ENCODE measurements at regions not wholly inside any gene's neighbourhood (a gene's known extent, or its start where the extent isn't known, plus 50 kb on each side); places are given as distances from the start of the nearest gene placed in this dataset.
A peak's percentile ranks its signal among the peaks of the same experiment; 100 is the strongest.
"Not testable (repeated sequence)": the region's sequence is repeated elsewhere in the genome, so short reads cannot be mapped to it uniquely, and the experiment has no call there.

DNA sequence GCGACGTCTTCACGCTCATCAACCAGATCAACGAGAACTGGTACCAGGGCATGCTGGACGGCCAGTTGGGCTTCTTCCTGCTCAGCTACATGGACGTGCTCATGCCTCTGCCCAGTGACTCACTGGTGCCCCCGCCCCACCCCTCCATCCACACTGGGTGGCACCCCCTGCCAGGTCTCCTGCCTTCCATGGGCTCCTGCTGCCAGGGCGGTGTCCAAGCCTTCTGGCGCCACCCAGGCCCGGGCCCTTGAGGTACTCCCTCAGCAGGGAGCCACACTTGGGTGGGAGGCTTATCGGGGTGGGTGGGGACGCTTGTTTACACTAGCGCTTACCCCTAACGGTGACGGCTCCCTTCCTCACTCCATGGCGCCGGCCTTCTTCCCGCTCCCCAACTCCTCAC is 148.2 kb downstream of the GOSR1 start:
- not testable (repeated sequence) for DNase-seq

DNA sequence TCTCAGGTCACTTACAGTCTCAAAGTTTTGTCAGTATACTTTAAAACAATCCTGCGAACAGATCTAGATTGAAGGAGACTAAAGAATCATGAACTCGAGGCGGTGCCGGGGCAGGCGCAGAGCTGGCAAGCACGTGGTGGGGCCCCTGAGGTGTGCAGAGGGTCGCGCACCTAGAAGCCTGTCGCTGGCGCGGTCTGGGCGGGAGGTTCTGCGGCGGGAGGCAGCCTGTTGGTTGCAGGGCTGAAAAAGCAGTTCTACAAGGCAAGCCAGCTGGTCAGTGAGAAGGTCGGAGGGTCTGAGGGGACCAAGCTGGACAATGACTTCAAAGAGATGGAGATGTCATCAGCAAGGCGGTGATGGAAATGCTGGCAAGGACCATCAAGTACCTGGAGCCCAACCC is 147.0 kb downstream of the GOSR1 start:
- DNase-seq, result not testable (repeated sequence)

DNA sequence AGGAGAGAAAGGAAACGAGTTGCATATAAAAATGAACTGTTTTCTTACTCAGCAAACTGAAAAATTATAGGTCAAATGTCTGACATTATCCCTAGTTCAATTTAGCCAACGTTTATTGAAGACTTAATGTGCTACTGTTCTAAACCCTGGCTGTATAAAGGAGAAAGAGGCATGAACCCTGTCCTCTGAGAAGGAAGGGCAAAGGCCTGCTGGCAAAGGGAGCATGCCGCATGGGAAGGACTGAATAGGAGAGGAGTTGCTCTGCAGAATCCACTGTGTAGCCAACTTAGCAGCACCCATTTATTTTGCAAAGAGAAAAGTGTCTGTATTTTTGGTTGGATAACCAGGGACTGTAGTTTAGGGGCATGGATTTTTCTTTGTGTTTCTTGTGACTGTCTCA is 132.5 kb downstream of the GOSR1 start:
- not testable (repeated sequence) for DNase-seq

DNA sequence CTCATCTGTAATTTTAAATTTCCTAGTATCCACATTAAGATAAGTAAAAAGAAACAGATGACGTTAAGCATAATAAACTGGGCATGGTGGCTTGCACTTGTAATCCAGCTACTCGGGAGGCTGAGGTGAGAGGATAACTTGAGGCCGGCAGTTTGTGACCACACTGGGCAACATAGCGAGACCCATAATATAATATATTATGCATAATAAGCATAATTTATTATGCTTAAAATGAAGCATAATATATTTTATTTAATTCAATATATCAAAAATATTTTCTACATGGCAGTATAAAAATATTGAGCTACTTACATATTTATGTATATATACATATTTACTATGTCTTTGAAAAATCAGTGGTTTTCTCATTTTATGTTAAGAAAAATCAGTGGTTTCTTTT is 128.3 kb downstream of the GOSR1 start:
- DNase-seq, result no peak

DNA sequence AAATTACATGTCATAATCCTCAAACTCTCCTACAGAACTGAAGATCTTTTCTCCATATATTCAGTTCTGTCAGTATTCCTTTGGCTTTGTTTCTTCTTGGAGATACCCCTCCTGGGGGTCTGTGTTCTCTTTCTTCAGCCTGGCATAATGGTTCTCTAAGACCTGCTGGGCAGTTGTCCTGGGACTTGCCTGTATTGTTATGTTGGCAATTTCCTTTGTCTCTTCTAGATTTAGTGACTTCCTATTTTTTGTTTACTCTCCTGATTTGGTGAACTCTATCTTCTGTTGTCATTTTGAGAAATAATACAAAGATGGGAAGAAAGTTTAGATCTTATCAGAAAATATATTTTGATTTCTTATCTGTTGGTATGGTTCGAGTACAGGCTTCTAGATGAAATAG is 127.8 kb downstream of the GOSR1 start:
- DNase-seq, result no peak

DNA sequence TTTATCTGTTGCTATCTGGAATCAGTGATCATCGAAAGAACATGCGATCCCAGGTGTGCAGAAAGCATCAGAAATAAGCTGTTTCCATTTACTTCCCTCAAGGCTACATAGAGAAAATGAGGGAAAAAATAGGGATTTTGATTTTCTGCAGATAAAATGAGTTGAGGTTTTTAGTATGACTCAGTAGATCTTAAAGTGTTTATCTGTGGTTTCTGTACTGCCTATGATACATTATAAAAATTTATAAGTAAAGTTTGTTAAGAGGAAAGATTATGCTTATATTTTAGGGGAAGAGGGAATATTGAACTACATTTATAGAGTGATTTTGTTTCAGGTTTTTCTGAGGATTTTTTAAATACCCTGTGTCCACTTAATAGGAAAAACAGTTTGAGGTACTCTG is 125.2 kb downstream of the GOSR1 start:
- not testable (repeated sequence) for DNase-seq

DNA sequence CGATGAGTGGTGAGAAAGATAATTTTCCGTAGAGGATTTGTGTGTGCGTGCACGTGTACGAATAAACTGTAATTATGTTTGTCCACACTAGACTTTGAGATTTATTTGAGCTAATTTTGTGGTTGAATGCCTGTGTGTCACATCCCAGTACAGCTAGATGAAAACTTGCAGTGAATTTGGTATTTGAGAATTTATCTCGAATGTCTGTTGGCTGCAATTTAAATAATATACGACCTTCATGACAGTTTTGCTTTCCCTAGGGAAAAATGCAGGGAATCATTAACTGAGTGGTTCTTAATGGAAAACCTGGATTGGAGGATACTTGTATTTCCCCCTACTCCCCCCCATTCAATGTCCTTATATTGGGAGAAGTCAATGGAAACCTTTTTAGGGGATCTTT is 124.8 kb downstream of the GOSR1 start:
- DNase-seq, result peak; percentile 14

DNA sequence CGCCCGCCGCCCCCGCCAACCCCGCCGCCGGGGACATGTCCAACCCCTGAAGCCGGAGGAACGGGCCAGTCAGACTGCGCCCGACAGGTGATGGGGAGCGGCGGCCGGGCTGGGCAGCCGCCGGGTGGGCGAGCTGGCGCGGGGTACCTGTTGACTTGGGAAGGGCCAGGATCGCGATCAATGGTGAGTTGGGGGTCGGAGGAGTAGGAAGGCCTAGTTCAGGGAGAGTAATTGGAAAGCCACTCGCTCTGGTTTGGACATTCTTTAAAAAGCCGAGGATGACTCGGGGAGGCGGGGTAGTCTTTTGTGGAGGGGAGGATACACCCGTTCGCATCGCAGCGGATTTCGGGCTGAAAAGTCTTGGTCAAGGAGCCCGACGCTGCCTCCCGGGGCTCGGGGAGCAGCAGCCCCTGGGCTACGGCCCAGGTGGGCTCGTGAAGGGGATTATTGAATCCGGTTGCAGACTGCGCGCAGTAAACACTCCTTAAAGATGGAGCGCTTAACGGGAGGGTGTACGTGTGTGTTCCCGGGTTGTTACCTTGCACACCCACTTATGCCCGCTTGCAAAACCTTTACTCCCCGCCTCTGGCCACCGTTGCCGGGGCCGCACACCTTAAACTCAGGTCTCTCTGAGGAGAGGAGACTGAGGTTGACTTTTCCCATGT is 123.8 kb downstream of the GOSR1 start:
- peak; percentile 10 for DNase-seq

DNA sequence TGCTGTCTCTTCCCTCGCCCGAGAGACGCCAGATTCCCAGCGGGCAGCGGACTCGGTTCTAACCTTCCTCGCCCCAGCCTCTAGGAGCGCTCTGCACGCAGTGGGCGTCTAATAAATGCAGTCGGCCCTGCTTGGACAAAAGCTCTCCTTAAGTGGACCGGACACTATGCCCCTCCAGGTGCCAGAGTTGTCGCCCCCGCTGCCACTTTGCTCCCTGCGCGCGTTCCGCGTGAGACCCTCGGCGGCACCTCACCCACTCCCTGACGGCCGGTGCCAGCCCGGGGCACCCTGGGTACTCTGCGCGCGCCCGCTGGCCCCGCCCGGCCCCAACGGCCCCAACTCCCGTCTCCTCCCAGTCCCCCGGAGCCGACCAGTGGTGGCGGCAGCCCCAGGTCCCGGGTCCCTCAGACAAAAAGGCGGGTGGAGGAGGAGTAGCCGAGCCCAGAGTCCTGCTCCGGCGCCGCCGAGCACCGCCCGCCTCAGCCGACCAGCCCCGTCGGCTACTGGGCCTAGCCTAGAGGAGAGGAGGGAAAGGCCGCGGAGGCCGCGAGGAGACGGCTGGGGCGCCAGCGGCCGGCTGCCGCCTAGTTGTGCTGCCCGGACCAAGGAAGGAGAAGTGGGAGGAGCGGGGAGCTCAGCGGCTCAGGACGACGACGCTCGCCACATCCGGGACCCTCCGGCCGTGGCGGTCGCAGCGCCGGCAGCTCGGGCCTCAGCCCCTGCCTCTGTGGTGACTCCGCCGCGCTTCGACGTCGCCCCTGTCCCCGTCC is 123.0 kb downstream of the GOSR1 start:
- DNase-seq, result peak; percentile 68

DNA sequence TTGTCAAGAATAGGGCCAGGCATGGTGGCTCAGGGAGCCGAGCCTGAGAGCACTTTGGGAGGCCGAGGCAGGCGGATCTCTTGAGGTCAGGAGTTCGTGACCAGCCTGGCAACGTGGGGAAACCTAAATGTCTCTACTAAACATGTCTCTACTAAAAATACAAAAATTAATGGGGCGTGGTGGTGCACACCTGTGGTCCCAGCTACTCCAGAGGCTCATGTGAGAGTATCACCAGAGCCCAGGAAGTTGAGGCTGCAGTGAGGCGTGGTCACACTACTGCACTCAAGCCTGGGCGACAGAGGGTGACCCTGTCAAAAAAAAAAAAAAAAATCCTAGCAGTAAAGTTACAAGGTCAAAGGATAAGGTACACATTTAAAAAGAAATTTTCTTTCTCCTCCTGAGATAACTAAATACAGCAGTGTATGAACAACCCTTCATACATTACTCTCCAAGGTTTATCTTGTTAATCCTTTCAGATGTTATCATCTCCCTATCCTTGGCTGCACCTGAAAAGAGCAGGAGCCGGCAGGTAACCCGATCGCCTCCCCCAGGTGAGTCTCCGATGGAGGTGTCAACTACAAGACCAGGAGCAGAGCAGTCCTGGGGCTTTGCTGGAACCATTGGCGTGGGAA is 122.3 kb downstream of the GOSR1 start:
- no peak for DNase-seq

DNA sequence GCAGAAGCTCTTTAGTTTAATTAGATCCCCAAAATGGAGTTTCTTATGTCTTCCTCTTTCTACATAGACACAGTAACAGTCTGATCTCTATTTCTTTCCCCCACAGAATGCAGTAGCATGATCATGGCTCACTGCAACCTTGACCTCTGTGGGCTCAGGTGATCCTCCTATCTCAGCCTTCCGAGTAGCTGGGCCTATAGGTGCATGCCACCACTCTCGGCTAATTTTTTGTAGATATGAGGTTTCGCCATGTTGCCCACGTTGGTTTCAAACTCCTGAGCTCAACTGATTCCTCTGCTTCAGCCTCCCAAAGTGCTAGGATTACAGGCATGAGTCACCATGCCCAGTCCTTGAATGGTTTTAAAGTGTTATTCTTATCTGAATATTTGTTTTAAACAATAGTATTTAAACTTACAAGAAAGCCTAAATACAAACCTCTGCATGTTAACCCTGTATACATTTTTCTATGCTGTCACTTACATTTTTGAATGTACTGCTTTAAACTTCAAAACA is 120.6 kb downstream of the GOSR1 start:
- no peak for DNase-seq

DNA sequence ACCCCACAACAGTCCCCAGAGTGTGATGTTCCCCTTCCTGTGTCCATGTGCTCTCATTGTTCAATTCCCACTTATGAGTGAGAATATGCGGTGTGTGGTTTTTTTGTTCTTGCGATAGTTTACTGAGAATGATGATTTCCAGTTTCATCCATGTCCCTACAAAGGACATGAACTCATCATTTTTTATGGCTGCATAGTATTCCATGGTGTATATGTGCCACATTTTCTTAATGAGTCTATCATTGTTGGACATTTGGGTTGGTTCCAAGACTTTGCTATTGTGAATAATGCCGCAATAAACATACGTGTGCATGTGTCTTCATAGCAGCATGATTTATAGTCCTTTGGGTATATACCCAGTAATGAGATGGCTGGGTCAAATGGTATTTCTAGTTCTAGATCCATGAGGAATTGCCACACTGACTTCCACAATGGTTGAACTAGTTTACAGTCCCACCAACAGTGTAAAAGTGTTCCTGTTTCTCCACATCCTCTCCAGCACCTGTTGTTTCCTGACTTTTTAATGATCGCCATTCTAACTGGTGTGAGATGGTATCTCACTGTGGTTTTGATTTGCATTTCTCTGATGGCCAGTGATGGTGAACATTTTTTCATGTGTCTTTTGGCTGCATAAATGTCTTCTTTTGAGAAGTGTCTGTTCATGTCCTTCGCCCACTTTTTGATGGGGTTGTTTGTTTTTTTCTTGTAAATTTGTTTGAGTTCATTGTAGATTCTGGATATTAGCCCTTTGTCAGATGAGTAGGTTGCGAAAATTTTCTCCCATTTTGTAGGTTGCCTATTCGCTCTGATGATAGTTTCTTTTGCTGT is 120.0 kb downstream of the GOSR1 start:
- not testable (repeated sequence) for DNase-seq

DNA sequence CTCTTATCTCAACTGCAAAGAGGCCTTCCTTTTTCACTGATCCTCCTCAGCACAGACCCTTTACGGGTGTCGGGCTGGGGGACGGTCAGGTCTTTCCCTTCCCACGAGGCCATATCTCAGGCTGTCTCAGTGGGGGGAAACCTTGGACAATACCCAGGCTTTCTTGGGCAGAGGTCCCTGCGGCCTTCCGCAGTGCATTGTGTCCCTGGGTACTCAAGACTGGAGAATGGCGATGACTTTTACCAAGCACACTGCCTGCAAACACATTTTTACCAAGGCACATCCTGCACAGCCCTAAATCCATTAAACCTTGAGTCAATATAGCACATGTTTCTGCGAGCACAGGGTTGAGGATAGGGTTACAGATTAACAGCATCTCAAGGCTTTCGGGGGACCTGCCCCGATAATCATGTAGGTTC is 117.8 kb downstream of the GOSR1 start:
- not testable (repeated sequence) for DNase-seq

DNA sequence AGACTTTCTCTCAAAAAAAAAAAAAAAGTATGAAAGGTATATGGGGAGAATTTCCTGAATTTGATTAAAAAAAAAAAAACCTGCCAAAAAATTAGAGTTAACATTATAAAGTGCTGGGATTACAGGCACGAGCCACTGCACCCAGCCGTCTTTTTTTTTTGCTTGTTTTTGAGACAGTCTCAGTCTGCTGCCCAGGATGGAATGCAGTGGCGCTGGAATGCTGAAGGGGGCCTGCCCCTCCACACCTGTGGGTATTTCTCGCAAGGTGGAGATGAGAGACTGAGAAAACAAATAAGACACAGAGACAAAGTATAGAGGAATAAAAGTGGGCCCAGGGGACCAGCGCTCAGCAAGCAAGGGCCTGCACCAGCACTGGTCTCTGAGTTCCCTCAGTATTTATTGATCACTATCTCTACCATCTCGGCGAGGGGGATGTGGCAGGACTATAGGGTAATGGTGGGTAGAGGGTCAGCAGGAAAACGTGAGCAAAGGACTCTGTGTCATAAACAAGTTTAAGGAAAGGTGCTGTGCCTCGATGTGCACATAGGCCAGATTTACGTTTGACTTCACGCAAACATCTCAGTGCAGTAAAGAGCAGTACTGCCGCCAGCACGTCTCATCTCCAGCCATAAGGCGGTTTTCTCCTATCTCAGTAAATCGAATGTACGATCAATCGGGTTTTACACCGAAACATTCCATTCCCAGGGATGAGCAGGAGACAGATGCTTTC is 117.2 kb downstream of the GOSR1 start:
- no peak for DNase-seq

DNA sequence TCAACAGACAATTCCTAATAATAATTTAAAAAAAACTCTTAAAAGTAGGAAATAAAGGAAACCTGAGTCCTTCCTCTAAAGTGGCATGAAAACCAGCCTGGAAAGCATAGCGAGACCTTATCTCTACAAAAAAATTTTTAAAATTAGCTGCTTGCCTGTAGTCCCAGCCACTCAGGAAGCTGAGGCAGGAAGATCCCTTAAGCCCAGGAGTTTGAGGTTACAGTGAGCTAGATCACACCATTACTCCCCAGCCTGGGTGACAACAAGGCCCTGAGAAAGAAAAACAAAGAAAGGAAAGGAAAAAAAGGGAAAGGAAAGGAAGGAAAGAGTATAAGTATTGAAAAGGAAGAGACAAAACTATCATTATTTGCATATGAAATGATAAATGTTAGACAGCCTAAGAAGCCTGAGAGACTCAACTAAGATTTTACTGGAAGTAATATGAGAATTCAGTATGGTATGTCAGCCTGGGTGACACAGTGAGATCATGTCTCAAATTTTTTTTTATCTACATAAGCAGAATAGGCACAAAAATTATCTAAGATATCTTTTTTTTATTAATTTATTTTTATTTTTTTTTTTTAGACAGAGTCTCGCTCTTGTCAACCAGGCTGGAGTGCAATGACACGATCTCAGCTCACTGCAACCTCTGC is 113.0 kb downstream of the GOSR1 start:
- DNase-seq, result peak; percentile 13

DNA sequence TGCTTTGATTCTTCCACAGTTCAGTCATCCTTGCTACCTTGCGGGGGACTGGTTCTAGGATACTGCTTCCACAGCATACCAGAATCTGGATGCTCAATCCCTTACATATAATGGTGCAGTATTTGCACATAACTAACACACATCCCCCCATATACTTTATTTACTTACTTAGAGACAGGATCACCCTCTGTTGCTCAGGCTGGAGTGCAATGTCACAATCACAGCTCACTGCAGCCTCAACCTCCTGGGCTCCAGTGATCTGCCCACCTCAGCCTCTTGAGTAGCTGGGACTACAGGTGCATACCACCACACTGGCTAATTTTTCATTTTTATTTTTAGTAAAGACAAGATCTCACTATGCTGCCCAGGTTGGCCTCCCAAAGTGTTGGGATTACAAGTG is 112.2 kb downstream of the GOSR1 start:
- no peak for DNase-seq

DNA sequence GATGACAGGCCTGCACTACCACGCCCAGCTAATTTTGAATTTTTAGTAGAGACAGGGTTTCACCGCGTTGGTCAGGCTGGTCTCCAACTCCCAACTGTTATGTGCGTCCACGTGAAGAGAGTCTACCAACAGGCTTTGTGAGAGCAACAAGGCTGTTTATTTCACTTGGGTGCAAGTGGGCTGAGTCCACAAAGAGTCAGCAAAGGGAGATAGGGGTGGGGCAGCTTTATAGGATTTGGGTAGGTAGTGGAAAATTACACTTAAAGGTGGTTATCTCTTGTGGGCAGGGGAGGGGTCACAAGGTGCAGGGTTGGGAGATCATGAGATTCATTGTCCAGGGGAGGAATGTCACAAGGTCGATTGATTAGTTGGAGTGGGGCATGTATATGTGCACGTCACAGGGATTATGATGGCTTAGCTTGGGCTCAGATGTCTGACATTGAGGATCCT is 111.6 kb downstream of the GOSR1 start:
- no peak for DNase-seq

DNA sequence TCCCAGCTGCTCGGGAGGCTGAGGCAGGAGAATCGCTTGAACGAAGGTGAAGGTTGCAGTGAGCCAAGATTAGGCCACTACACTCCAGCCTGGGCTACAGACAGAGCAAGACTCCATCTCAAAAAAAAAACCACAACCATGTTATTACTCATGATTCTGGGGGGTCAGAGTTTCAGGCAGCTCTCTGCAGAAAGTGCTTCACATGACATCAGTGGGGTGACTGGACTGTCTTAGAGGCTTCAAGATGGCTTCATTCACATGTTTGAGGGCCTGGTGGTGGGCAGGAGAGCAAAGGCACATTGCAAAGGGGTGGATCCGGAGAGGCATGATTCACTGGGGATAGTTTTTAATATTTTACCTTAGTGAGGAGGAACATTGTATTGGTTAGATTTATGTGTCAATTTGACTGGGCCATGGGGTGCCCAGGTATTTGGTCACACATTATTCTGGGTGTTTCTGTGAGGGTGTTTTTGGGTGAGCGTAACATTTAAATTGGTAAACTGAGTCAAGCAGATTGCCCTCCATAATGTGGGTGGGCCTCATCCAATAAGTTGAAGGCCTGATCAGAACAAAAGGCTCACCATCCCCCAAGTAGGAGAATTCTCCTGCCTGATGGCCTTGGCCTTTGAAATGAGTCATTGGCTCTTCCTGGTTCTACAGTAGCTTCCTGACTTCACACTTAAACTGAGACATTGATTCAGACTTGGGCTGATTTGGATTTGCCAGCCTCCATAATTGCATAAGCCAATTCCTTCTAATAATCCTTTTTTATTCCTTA is 109.8 kb downstream of the GOSR1 start:
- DNase-seq, result peak; percentile 75

DNA sequence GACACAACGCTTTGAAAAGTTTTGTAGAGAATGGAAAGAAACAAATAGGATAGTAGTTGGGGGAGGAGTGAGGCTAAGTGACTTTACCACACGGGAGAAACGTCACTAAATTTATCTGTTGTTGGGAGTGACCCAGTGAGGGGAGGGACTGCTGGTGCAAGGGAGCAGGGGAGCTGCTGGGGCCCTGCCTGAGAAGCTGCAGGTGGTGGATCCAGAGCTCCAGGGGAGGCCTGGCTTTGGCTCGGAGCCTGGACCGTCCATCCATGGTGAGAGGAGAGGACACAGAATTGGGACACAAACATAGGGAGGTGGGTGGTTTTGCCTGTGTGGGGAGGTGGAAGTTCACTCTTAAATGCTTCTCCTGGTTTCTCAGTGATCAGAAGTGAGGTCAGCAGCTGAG is 107.6 kb downstream of the GOSR1 start:
- no peak for DNase-seq

DNA sequence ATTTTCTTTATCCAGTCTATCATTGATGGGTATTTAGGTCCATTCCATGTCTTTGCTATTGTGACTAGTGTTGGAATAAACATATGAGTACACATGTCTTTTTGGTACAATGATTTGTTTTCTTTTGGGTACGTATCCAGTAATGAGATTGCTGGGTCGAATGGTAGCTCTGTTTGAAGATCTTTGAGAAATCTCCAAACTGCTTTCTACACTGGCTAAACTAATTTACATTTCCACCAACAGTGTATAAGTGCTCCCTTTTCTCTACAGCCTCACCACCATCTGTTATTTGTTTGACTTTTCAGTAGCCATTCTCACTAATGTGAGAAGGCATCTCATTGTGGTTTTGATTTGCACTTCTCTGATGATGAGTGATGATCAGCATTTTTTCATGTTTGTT is 103.7 kb downstream of the GOSR1 start:
- peak; percentile 78 for DNase-seq

All from fibroblast of upper back skin (primary cell).